Neuron (in vitro differentiated cells): ENCODE measurements at regions not wholly inside any gene's neighbourhood (a gene's known extent, or its start where the extent isn't known, plus 50 kb on each side); places are given as distances from the start of the nearest gene placed in this dataset.

Source experiments
- H2AFZ ChIP-seq: one replicate; pipeline ENCODE4 v1.6.1; 2013; ENCODE audit warnings: low read depth, mild to moderate bottlenecking, inconsistent platforms, low read length, moderate library complexity
- H3K27me3 ChIP-seq: one replicate; pipeline ENCODE4 v1.6.1; 2013; ENCODE audit warnings: low read length; ENCODE audit not compliant: insufficient read depth
- H3K36me3 ChIP-seq: one replicate; pipeline ENCODE4 v1.6.1; 2013; ENCODE audit warnings: low read length; ENCODE audit not compliant: insufficient read depth
- H3K4me1 ChIP-seq: one replicate; pipeline ENCODE4 v1.6.1; 2013; ENCODE audit warnings: low read length; ENCODE audit not compliant: insufficient read depth
- H3K4me3 ChIP-seq: 2 replicates; pipeline ENCODE4 v1.5.1; 2013; ENCODE audit warnings: mild to moderate bottlenecking, low read length, moderate library complexity
- H3K9me3 ChIP-seq: one replicate; pipeline ENCODE4 v1.6.1; 2013; ENCODE audit warnings: low read length

- Histone ChIP-seq H3K9me3 (no peaks in the 10 kb centered on the region), H2AFZ (no peak overlapping the region), H3K36me3 (no peaks in the 10 kb centered on the region), H3K4me1 (no peaks in the 10 kb centered on the region), H3K4me3 (no peak overlapping the region), H3K27me3 (no peaks in the 10 kb centered on the region)
Measured at GRCh38 chr7:119748991-119749390, 524.0 kb upstream of the KCND2 start.

GRCh38 chr7:119756687-119757086, 516.3 kb upstream of the KCND2 start:
- no peak overlapping the region for H3K4me3 ChIP-seq
- no peak overlapping the region for H2AFZ ChIP-seq
- no peaks in the 10 kb centered on the region for H3K36me3 ChIP-seq
- no peaks in the 10 kb centered on the region for H3K4me1 ChIP-seq
- H3K27me3 ChIP-seq, result no peaks in the 10 kb centered on the region
- no peaks in the 10 kb centered on the region for H3K9me3 ChIP-seq

GRCh38 chr7:119758254-119758653, 514.7 kb upstream of the KCND2 start:
- Histone ChIP-seq H3K4me3 (no peak overlapping the region), H2AFZ (no peak overlapping the region), H3K9me3 (no peaks in the 10 kb centered on the region), H3K27me3 (no peaks in the 10 kb centered on the region), H3K36me3 (no peaks in the 10 kb centered on the region), H3K4me1 (no peaks in the 10 kb centered on the region)

- Histone ChIP-seq H3K36me3 (no peaks in the 10 kb centered on the region), H3K4me3 (no peak overlapping the region), H2AFZ (no peak overlapping the region), H3K9me3 (no peaks in the 10 kb centered on the region), H3K27me3 (no peaks in the 10 kb centered on the region), H3K4me1 (no peaks in the 10 kb centered on the region)
Measured at GRCh38 chr7:119761776-119762175, 511.2 kb upstream of the KCND2 start.

GRCh38 chr7:119782286-119782685, 490.7 kb upstream of the KCND2 start:
- no peaks in the 10 kb centered on the region for H3K36me3 ChIP-seq
- H3K9me3 ChIP-seq, result no peaks in the 10 kb centered on the region
- no peaks in the 10 kb centered on the region for H3K4me1 ChIP-seq
- no peak overlapping the region for H2AFZ ChIP-seq
- no peaks in the 10 kb centered on the region for H3K27me3 ChIP-seq
- H3K4me3 ChIP-seq, result no peak overlapping the region

- H3K36me3 ChIP-seq, result no peaks in the 10 kb centered on the region
- H3K9me3 ChIP-seq, result no peaks in the 10 kb centered on the region
- no peaks in the 10 kb centered on the region for H3K27me3 ChIP-seq
- H2AFZ ChIP-seq, result no peak overlapping the region
- no peaks in the 10 kb centered on the region for H3K4me1 ChIP-seq
- H3K4me3 ChIP-seq, result no peak overlapping the region
Measured at GRCh38 chr7:119783799-119784198, 489.2 kb upstream of the KCND2 start.

GRCh38 chr7:119802147-119802546, 470.8 kb upstream of the KCND2 start:
- no peaks in the 10 kb centered on the region for H3K4me1 ChIP-seq
- H3K4me3 ChIP-seq, result no peak overlapping the region
- no peak overlapping the region for H2AFZ ChIP-seq
- H3K9me3 ChIP-seq, result no peaks in the 10 kb centered on the region
- no peaks in the 10 kb centered on the region for H3K36me3 ChIP-seq
- no peaks in the 10 kb centered on the region for H3K27me3 ChIP-seq

GRCh38 chr7:119825091-119825655, 447.8 kb upstream of the KCND2 start:
- Histone ChIP-seq H3K27me3 (no peaks in the 10 kb centered on the region), H3K4me1 (peaks cover 6% of the 10 kb centered on the region), H3K9me3 (no peaks in the 10 kb centered on the region), H3K4me3 (no peak overlapping the region), H2AFZ (peak overlapping the region; percentile 89), H3K36me3 (no peaks in the 10 kb centered on the region)

- H3K27me3 ChIP-seq, result no peaks in the 10 kb centered on the region
- no peaks in the 10 kb centered on the region for H3K36me3 ChIP-seq
- H3K4me3 ChIP-seq, result no peak overlapping the region
- H2AFZ ChIP-seq, result no peak overlapping the region
- H3K4me1 ChIP-seq, result peaks cover 6% of the 10 kb centered on the region
- no peaks in the 10 kb centered on the region for H3K9me3 ChIP-seq
Measured at GRCh38 chr7:119826547-119826946, 446.4 kb upstream of the KCND2 start.

- Histone ChIP-seq H2AFZ (no peak overlapping the region), H3K36me3 (no peaks in the 10 kb centered on the region), H3K27me3 (no peaks in the 10 kb centered on the region), H3K9me3 (no peaks in the 10 kb centered on the region), H3K4me3 (no peak overlapping the region), H3K4me1 (no peaks in the 10 kb centered on the region)
Measured at GRCh38 chr7:119838444-119838843, 434.5 kb upstream of the KCND2 start.

GRCh38 chr7:119842337-119842736, 430.6 kb upstream of the KCND2 start:
- no peak overlapping the region for H3K4me3 ChIP-seq
- H3K27me3 ChIP-seq, result no peaks in the 10 kb centered on the region
- H3K36me3 ChIP-seq, result no peaks in the 10 kb centered on the region
- H3K4me1 ChIP-seq, result no peaks in the 10 kb centered on the region
- no peak overlapping the region for H2AFZ ChIP-seq
- H3K9me3 ChIP-seq, result no peaks in the 10 kb centered on the region

- H3K27me3 ChIP-seq, result no peaks in the 10 kb centered on the region
Measured at GRCh38 chr7:119842786-119843185, 430.2 kb upstream of the KCND2 start.

GRCh38 chr7:119861385-119861784, 411.6 kb upstream of the KCND2 start:
- Histone ChIP-seq H3K4me1 (no peaks in the 10 kb centered on the region), H3K4me3 (no peak overlapping the region), H3K9me3 (no peaks in the 10 kb centered on the region), H3K36me3 (no peaks in the 10 kb centered on the region), H2AFZ (no peak overlapping the region), H3K27me3 (no peaks in the 10 kb centered on the region)

More at GRCh38 chr7:119842786-119843185, 430.2 kb upstream of the KCND2 start:
- H2AFZ ChIP-seq, result no peak overlapping the region
- no peaks in the 10 kb centered on the region for H3K9me3 ChIP-seq
- no peak overlapping the region for H3K4me3 ChIP-seq
- no peaks in the 10 kb centered on the region for H3K36me3 ChIP-seq
- H3K4me1 ChIP-seq, result no peaks in the 10 kb centered on the region

GRCh38 chr7:119868387-119868786, 404.6 kb upstream of the KCND2 start:
- Histone ChIP-seq H2AFZ (no peak overlapping the region), H3K4me3 (no peak overlapping the region), H3K4me1 (no peaks in the 10 kb centered on the region), H3K9me3 (no peaks in the 10 kb centered on the region), H3K36me3 (no peaks in the 10 kb centered on the region), H3K27me3 (no peaks in the 10 kb centered on the region)
